Erythroblast (primary cell): ENCODE measurements at regions not wholly inside any gene's neighbourhood (a gene's known extent, or its start where the extent isn't known, plus 50 kb on each side); places are given as distances from the start of the nearest gene placed in this dataset.

Source experiments
- GATA1 ChIP-seq: IDR thresholded peaks from 2 replicates; pipeline ENCODE4 v1.6.1; 2011; ENCODE audit warnings: low read depth, mild to moderate bottlenecking, control low read depth, low read length, moderate library complexity
- POLR2A ChIP-seq: IDR thresholded peaks from 2 replicates; pipeline ENCODE4 v1.6.1; 2011; ENCODE audit warnings: mild to moderate bottlenecking, low read length

DNA sequence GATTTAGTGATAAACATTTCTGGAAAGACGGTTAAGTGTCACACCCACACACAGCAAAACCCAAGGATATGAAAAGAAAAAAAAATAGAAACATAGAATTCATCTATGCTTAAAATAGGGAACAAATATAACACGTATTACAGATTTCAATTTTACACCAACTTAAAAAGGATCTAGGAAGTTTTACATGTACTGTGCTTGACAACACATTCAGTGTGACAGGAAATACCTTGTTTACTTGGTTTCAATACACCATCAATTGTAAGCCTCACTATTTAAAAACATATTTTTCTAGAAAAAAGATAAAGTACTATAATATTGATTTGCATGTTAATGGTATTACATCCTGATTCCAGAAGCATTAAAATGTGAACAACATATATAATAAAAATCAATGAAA, 77.0 kb upstream of the SPRY1 start:
- TF ChIP-seq POLR2A (no peak), GATA1 (no peak)
